GM12874 (cell line): ENCODE measurements at regions not wholly inside any gene's neighbourhood (a gene's known extent, or its start where the extent isn't known, plus 50 kb on each side); places are given as distances from the start of the nearest gene placed in this dataset.

Source experiments
- TF ChIP-seq, protein P1 (sequence below): IDR thresholded peaks from 2 replicates; pipeline ENCODE4 v1.5.1; 2011; ENCODE audit warnings: low read depth, mild to moderate bottlenecking, control low read depth, low read length, moderate library complexity; ENCODE audit not compliant: insufficient read depth

DNA sequence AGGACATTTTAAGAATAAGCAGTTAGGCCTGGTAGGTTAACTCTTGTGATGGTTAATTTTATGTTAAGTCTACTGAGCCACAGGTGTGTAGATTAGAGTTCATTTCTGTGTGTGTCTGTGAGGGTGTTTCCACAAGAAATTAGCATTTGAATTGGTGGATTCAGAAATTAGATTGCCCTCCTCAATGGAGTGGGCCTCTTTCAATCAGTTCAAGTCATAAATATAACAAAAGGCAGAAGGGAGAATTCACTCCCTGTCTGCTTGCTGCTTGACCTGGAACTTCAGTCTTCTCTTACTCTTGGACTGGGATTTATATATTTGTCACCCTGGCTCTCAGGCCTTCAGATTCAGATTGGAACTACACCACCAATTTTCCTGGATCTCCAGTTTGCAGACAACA lies 55.3 kb upstream of the POM121L12 start:
- TF ChIP-seq, protein P1, sequence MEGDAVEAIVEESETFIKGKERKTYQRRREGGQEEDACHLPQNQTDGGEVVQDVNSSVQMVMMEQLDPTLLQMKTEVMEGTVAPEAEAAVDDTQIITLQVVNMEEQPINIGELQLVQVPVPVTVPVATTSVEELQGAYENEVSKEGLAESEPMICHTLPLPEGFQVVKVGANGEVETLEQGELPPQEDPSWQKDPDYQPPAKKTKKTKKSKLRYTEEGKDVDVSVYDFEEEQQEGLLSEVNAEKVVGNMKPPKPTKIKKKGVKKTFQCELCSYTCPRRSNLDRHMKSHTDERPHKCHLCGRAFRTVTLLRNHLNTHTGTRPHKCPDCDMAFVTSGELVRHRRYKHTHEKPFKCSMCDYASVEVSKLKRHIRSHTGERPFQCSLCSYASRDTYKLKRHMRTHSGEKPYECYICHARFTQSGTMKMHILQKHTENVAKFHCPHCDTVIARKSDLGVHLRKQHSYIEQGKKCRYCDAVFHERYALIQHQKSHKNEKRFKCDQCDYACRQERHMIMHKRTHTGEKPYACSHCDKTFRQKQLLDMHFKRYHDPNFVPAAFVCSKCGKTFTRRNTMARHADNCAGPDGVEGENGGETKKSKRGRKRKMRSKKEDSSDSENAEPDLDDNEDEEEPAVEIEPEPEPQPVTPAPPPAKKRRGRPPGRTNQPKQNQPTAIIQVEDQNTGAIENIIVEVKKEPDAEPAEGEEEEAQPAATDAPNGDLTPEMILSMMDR: no peak

- TF ChIP-seq, protein P1: no peak
Measured at GRCh38 chr7:52973126-52973525, 62.3 kb upstream of the POM121L12 start.

DNA sequence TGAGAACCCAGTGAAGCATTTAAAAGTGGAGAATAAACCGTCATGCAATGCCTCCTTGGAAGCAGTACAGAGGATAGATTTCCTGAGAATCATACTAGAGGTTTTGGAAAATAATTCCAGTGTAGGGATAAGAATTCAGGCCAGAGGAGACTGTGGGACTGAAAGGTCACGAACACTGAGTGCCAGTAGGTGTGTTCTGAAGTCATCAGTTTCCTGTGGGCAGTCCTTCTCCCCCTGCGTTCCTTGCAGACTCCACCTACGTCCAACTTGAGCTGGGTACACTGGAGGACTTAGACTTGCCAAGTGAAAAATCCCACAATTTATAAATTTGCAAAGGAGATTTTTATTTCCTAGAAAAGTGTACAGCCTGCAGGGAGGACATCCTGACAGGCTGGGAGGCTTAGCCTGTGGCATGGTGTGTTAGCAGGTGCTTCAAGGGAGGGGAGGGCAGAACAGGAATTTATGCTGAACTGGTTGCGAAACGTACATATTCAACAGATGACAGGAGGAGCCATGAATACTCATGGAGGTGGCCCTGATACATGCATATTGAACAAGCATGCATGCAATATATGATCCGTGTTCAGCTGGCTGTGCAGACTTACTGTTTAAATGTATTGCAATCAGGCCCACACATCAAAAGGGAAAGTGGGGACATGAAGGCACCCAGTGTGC lies 72.9 kb upstream of the POM121L12 start:
- TF ChIP-seq, protein P1: no peak

- TF ChIP-seq, protein P1: no peak
Measured at GRCh38 chr7:52961084-52961483, 74.3 kb upstream of the POM121L12 start.

DNA sequence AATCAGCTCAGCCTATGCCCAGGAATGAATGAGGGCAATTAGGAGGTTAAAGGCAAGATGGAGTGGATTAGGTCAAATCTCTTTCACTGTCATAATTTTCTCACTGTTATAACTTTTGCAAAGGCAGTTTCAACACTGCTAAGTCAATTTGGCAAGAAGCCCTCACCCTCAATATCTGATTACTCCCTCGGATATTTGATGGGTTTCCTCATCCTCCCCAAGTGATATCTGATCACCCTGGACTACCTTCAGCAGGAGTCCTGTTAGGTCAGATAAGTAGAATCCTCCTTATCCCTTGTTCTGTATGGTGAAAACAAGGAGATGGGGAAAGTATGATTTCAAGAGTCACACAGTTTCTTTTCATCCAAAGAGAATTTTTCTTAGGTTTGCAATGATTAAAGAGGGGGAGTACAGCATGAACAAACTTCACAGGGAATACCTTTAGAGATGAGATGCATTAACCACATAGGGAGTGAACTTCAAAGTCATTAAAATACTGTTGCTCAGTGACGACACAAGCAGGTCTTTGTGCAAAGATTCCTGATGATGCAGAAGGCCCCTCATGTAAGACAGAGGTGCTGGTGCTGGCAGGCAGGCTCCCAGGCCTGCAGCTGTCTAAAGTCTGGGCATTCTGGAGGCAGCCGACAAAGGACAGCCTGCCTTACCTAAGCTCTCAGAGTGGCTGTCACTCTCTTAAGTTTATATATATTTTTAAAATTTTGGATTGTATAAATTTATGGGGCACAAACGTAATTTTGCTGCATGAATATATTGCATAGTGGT lies 75.4 kb upstream of the POM121L12 start:
- TF ChIP-seq, protein P1: no peak

- TF ChIP-seq, protein P1: no peak
Measured at GRCh38 chr7:52959336-52959735, 76.1 kb upstream of the POM121L12 start.

GRCh38 chr7:52958621-52959140 lies 76.8 kb upstream of the POM121L12 start:
- TF ChIP-seq, protein P1: no peak
